Ishikawa (cell line): ENCODE measurements at regions not wholly inside any gene's neighbourhood (a gene's known extent, or its start where the extent isn't known, plus 50 kb on each side); places are given as distances from the start of the nearest gene placed in this dataset.

Experiments used
- CREB1 ChIP-seq: IDR thresholded peaks from 2 replicates; pipeline ENCODE4 v1.6.1; 2012; ENCODE audit warnings: low read depth
- EGR1 ChIP-seq: IDR thresholded peaks from 2 replicates; pipeline ENCODE4 v1.6.1; 2012
- MAX ChIP-seq: IDR thresholded peaks from 2 replicates; pipeline ENCODE4 v1.6.1; 2012
- NFIC ChIP-seq: IDR thresholded peaks from 2 replicates; pipeline ENCODE4 v1.6.1; 2012
- RAD21 ChIP-seq: IDR thresholded peaks from 2 replicates; pipeline ENCODE4 v1.6.1; 2012; ENCODE audit warnings: low read depth
- REST ChIP-seq: IDR thresholded peaks from 2 replicates; pipeline ENCODE4 v1.6.1; 2012; ENCODE audit warnings: low read depth, mild to moderate bottlenecking
- TAF1 ChIP-seq: IDR thresholded peaks from 2 replicates; pipeline ENCODE4 v1.6.1; 2012; ENCODE audit warnings: low read depth, mild to moderate bottlenecking
- TCF12 ChIP-seq: IDR thresholded peaks from 2 replicates; pipeline ENCODE4 v1.6.1; 2012; ENCODE audit warnings: low read depth
- USF1 ChIP-seq: IDR thresholded peaks from 2 replicates; pipeline ENCODE4 v1.6.1; 2012
- YY1 ChIP-seq: IDR thresholded peaks from 2 replicates; pipeline ENCODE4 v1.6.1; 2012; ENCODE audit warnings: low read depth
- ZBTB7A ChIP-seq: IDR thresholded peaks from 2 replicates; pipeline ENCODE4 v1.6.1; 2012; ENCODE audit warnings: low read depth

GRCh38 chr9:86843206-86843605 is 104.1 kb downstream of the GAS1 start:
- TF ChIP-seq RAD21 (no peak), TAF1 (no peak), NFIC (no peak), CREB1 (no peak), MAX (no peak), EGR1 (no peak), REST (no peak), ZBTB7A (no peak), USF1 (no peak), YY1 (no peak), TCF12 (no peak)
